ENCODE measurements at regions not wholly inside any gene's neighbourhood (a gene's known extent, or its start where the extent isn't known, plus 50 kb on each side); places are given as distances from the start of the nearest gene placed in this dataset.
"Not testable (repeated sequence)": the region's sequence is repeated elsewhere in the genome, so short reads cannot be mapped to it uniquely, and the experiment has no call there.

GRCh38 chr7:57547351-57547750 lies 97.4 kb downstream of the ZNF716 start:
- not testable (repeated sequence) for H3K4me1 Mint-ChIP-seq; H3F3A ChIP-seq (replicated peaks; ENCODE audit: low read depth); H3K4me3 Mint-ChIP-seq; H3K27ac ChIP-seq (ENCODE audit: low read depth); H3K79me2 ChIP-seq (replicated peaks; ENCODE audit: insufficient read depth); H3K9me2 ChIP-seq (ENCODE audit: insufficient read depth); H4K20me1 ChIP-seq (replicated peaks; ENCODE audit: insufficient read depth); H3K36me3 ChIP-seq (ENCODE audit: insufficient read depth); H3K27me3 ChIP-seq (ENCODE audit: insufficient read depth); H3K27ac Mint-ChIP-seq; H3K4me1 ChIP-seq (ENCODE audit: insufficient read depth); ATAC-seq; H2AFZ ChIP-seq; H3K27me3 Mint-ChIP-seq (ENCODE audit: insufficient read depth, low read depth, poor library complexity); H3K4me3 ChIP-seq; DNase-seq (ENCODE audit: low spot score); H3K4me2 ChIP-seq
- Mint-ChIP-seq H3K36me3 (ENCODE audit: low read depth) (peaks cover 15% of the 10 kb centered on the region; the same call in 2 of the 3 replicates), H3K9me3 (peaks cover 91% of the 10 kb centered on the region)

DNA sequence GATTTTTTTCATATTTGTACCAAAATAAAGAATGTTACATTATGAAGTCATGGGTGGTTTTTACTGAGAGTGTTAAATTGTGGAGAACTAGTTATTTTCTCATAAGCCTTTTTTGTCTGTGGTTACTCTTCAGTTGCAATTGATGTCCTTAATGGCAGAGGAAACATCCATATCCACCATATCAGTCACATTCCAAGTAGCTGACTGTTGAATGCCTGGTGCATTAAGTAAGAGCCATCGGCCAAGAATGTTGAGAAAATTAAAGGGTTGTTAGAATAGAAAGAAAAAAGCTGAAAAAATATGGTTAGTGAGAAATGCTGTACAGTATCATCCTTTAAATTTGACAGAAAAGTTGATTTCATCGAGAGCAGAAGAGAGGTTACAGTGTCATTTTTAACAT lies 100.0 kb downstream of the ZNF716 start:
- H3K27me3 ChIP-seq (ENCODE audit: insufficient read depth) = not testable (repeated sequence)

GRCh38 chr7:57555687-57556086 lies 105.7 kb downstream of the ZNF716 start:
- H3K4me3 ChIP-seq; H3K4me2 ChIP-seq; H3K9me2 ChIP-seq (ENCODE audit: insufficient read depth); H3K4me1 ChIP-seq (ENCODE audit: insufficient read depth); H3K27me3 Mint-ChIP-seq (ENCODE audit: insufficient read depth, low read depth, poor library complexity); H3K79me2 ChIP-seq (replicated peaks; ENCODE audit: insufficient read depth); H3K4me1 Mint-ChIP-seq; H2AFZ ChIP-seq; H4K20me1 ChIP-seq (replicated peaks; ENCODE audit: insufficient read depth); H3K27me3 ChIP-seq (ENCODE audit: insufficient read depth); H3K4me3 Mint-ChIP-seq; H3K36me3 ChIP-seq (ENCODE audit: insufficient read depth); ATAC-seq; H3K27ac ChIP-seq (ENCODE audit: low read depth); DNase-seq (ENCODE audit: low spot score); H3K27ac Mint-ChIP-seq; H3F3A ChIP-seq (replicated peaks; ENCODE audit: low read depth): not testable (repeated sequence)
- H3K36me3 Mint-ChIP-seq (ENCODE audit: low read depth) = peaks cover 23% of the 10 kb centered on the region; the same call in 2 of the 3 replicates
- H3K9me3 Mint-ChIP-seq = peaks cover 88% of the 10 kb centered on the region

More for the DNA sequence above, 100.0 kb downstream of the ZNF716 start:
- not testable (repeated sequence) for DNase-seq (ENCODE audit: low spot score); ATAC-seq; H2AFZ ChIP-seq; H3K27me3 Mint-ChIP-seq (ENCODE audit: insufficient read depth, low read depth, poor library complexity); H3K4me1 Mint-ChIP-seq; H3K27ac Mint-ChIP-seq; H3K36me3 ChIP-seq (ENCODE audit: insufficient read depth); H3K4me2 ChIP-seq; H3K4me3 Mint-ChIP-seq; H3F3A ChIP-seq (replicated peaks; ENCODE audit: low read depth); H3K4me1 ChIP-seq (ENCODE audit: insufficient read depth); H3K27ac ChIP-seq (ENCODE audit: low read depth); H3K79me2 ChIP-seq (replicated peaks; ENCODE audit: insufficient read depth); H4K20me1 ChIP-seq (replicated peaks; ENCODE audit: insufficient read depth); H3K9me2 ChIP-seq (ENCODE audit: insufficient read depth); H3K4me3 ChIP-seq
- H3K36me3 Mint-ChIP-seq (ENCODE audit: low read depth) = peaks cover 14% of the 10 kb centered on the region; the same call in 1 of the 3 replicates
- peaks cover 90% of the 10 kb centered on the region for H3K9me3 Mint-ChIP-seq

DNA sequence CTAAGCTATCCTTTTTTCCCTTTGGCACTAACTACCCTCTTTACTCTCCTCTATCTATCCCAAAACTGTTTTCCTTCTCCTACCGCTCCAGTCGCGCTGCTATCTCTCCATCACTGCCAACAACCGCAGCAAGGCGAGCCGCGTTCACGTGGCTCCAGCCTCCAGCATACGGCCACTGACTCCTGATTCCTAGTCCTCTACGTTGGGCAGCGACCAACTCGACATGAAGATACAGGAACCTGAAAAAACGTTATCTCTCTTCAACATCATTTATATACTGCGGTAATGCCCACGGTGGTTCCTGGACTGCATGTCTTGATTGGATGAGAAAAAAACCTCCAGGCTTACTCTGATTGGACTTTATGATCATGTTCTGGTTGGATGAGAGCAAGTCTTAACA lies 129.5 kb downstream of the ZNF716 start:
- H3K79me2 ChIP-seq (replicated peaks; ENCODE audit: insufficient read depth) = no peaks in the 10 kb centered on the region
- no peak overlapping the region for H3K27ac ChIP-seq (ENCODE audit: low read depth)
- H4K20me1 ChIP-seq (replicated peaks; ENCODE audit: insufficient read depth) = no peaks in the 10 kb centered on the region
- peaks cover 7% of the 10 kb centered on the region for H3K27me3 Mint-ChIP-seq (ENCODE audit: insufficient read depth, low read depth, poor library complexity)
- no peak overlapping the region for H3K4me3 ChIP-seq
- H3K36me3 ChIP-seq (ENCODE audit: insufficient read depth) = no peaks in the 10 kb centered on the region
- peaks cover 90% of the 10 kb centered on the region for H3K9me3 Mint-ChIP-seq
- no peaks in the 10 kb centered on the region for H3K9me2 ChIP-seq (ENCODE audit: insufficient read depth)
- H2AFZ ChIP-seq = no peak overlapping the region
- H3K36me3 Mint-ChIP-seq (ENCODE audit: low read depth) = peaks cover 33% of the 10 kb centered on the region
- H3K27ac Mint-ChIP-seq = no peak overlapping the region
- H3K27me3 ChIP-seq (ENCODE audit: insufficient read depth) = no peaks in the 10 kb centered on the region
- no peak for DNase-seq (ENCODE audit: low spot score)
- ATAC-seq = no peak
- H3K4me1 Mint-ChIP-seq = no peaks in the 10 kb centered on the region
- H3F3A ChIP-seq (replicated peaks; ENCODE audit: low read depth) = no peaks in the 10 kb centered on the region
- H3K4me2 ChIP-seq = no peak overlapping the region
- H3K4me3 Mint-ChIP-seq = no peak overlapping the region
- H3K4me1 ChIP-seq (ENCODE audit: insufficient read depth) = no peaks in the 10 kb centered on the region
- TF ChIP-seq REST (IDR thresholded peaks at IDR 0.05; ENCODE audit: unreplicated experiment) = no peak
- no peak for TF ChIP-seq JUNB (IDR thresholded peaks at IDR 0.05; ENCODE audit: unreplicated experiment)
- TF ChIP-seq STAT1 (IDR thresholded peaks at IDR 0.05; ENCODE audit: unreplicated experiment) = no peak
- no peak for TF ChIP-seq POLR2AphosphoS5 (IDR thresholded peaks at IDR 0.05; ENCODE audit: low read depth)
